ENCODE measurements at regions not wholly inside any gene's neighbourhood (a gene's known extent, or its start where the extent isn't known, plus 50 kb on each side); places are given as distances from the start of the nearest gene placed in this dataset.

DNA sequence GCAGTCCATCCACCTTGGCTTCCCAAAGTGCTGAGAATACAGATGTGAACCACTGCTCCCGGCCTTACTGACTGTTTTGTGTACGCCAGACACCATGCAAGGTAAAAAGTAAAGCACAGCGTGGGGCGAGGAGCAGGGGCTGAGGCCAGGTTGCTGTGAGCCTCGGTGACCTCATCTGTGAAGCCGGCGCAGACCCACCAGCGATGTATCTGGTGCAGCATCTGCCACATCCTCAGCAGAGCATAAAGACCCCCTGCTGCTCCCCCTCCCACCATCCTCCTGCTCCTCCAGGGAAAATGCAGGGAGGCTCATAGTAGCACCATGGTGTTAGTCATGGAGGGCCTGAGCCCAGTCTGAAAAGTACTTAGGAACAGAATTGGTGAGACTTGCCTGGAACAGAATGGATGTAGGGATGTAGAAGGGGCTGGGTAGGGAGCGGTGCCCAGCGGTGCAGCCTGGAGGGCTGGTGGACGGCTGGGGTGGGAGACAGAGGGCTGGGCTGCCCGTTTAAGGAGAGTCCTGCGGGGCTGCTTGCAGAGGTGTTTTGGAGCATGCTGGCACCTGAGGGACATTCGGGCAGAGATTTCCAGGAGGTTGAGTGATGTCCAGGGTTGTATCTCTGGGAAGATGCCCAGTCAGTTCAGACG, 462.4 kb downstream of the BRD1 start:
- in situ Hi-C loops (cut with MboI; ENCODE audit: low sequenced_read_pairs) (no loop called here), dilution Hi-C loops (cut with HindIII; ENCODE audit: low sequenced_read_pairs, unreplicated experiment) (no loop called here), intact Hi-C loops (cut with micrococcal nuclease) (no loop called here)
- H3K27me3 ChIP-seq (ENCODE audit: control insufficient read depth, insufficient read depth, low read length) = no peaks in the 10 kb centered on the region
- no peak overlapping the region for H3K9ac ChIP-seq (ENCODE audit: low read depth, low read length)
- no peak overlapping the region for H2BK20ac ChIP-seq (ENCODE audit: low read depth, low read length)
- H3K14ac ChIP-seq (replicated peaks; ENCODE audit: low read depth, low read length) = no peak overlapping the region
- 51% methylated on average over 5 of the region's 15 CpGs; no CpG with 5 or more reads in 1 of the 2 experiments for WGBS, 2 experiments (ENCODE audit: extremely low coverage in 2 of 2, insufficient read length in 1 of 2)
- no TSS peak for BruUV-seq (replicated peaks)
- no peak overlapping the region for H3K4me3 ChIP-seq (ENCODE audit: insufficient read depth, low read depth, low read length)
- H3K27ac ChIP-seq (ENCODE audit: insufficient read depth, low read length) = no peak overlapping the region
- TF ChIP-seq, protein P1, sequence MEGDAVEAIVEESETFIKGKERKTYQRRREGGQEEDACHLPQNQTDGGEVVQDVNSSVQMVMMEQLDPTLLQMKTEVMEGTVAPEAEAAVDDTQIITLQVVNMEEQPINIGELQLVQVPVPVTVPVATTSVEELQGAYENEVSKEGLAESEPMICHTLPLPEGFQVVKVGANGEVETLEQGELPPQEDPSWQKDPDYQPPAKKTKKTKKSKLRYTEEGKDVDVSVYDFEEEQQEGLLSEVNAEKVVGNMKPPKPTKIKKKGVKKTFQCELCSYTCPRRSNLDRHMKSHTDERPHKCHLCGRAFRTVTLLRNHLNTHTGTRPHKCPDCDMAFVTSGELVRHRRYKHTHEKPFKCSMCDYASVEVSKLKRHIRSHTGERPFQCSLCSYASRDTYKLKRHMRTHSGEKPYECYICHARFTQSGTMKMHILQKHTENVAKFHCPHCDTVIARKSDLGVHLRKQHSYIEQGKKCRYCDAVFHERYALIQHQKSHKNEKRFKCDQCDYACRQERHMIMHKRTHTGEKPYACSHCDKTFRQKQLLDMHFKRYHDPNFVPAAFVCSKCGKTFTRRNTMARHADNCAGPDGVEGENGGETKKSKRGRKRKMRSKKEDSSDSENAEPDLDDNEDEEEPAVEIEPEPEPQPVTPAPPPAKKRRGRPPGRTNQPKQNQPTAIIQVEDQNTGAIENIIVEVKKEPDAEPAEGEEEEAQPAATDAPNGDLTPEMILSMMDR (conservative IDR thresholded peaks at IDR 0.05; ENCODE audit: low read depth, low read length) = no peak
- TF ChIP-seq, protein P2, sequence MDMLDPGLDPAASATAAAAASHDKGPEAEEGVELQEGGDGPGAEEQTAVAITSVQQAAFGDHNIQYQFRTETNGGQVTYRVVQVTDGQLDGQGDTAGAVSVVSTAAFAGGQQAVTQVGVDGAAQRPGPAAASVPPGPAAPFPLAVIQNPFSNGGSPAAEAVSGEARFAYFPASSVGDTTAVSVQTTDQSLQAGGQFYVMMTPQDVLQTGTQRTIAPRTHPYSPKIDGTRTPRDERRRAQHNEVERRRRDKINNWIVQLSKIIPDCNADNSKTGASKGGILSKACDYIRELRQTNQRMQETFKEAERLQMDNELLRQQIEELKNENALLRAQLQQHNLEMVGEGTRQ (IDR thresholded peaks at IDR 0.05; ENCODE audit: low read depth, low read length) = no peak
- TF ChIP-seq RAD21 (IDR thresholded peaks at IDR 0.05; ENCODE audit: low read length) (no peak), POLR2A (IDR thresholded peaks at IDR 0.05; ENCODE audit: low read depth, low read length) (no peak), MAFK (IDR thresholded peaks at IDR 0.05; ENCODE audit: low read depth, low read length) (no peak), SMC3 (IDR thresholded peaks at IDR 0.05; ENCODE audit: low read depth, low read length) (no peak), RCOR1 (IDR thresholded peaks at IDR 0.05; ENCODE audit: insufficient replicate concordance, low read length) (no peak), BHLHE40 (IDR thresholded peaks at IDR 0.05; ENCODE audit: low read depth, low read length) (no peak), RFX5 (IDR thresholded peaks at IDR 0.05; ENCODE audit: low read depth, low read length) (no peak), MAZ (IDR thresholded peaks at IDR 0.05; ENCODE audit: borderline replicate concordance, low read depth, low read length) (no peak), MXI1 (IDR thresholded peaks at IDR 0.05; ENCODE audit: borderline replicate concordance, low read depth, low read length) (no peak), NFE2L2 (IDR thresholded peaks at IDR 0.05; ENCODE audit: low read depth, low read length) (no peak), CEBPB (IDR thresholded peaks at IDR 0.05; ENCODE audit: low read depth, low read length) (no peak), FOS (IDR thresholded peaks at IDR 0.05; ENCODE audit: low read depth, low read length) (no peak), CHD1 (IDR thresholded peaks at IDR 0.05; ENCODE audit: low read depth, low read length) (no peak)
- TF ChIP-seq, protein P3, sequence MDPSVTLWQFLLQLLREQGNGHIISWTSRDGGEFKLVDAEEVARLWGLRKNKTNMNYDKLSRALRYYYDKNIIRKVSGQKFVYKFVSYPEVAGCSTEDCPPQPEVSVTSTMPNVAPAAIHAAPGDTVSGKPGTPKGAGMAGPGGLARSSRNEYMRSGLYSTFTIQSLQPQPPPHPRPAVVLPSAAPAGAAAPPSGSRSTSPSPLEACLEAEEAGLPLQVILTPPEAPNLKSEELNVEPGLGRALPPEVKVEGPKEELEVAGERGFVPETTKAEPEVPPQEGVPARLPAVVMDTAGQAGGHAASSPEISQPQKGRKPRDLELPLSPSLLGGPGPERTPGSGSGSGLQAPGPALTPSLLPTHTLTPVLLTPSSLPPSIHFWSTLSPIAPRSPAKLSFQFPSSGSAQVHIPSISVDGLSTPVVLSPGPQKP (IDR thresholded peaks at IDR 0.05; ENCODE audit: borderline replicate concordance, low read depth, low read length) = no peak
- H4K5ac ChIP-seq (ENCODE audit: low read depth, low read length) = no peak overlapping the region
- no peak overlapping the region for H3K56ac ChIP-seq (ENCODE audit: extremely low read depth, insufficient read depth, low read length)
- H2AK5ac ChIP-seq (ENCODE audit: low read depth, low read length) = no peak overlapping the region
- ChIA-PET CTCF (no interaction called here), POLR2A (ENCODE audit: unreplicated experiment) (no interaction called here)
- H3K4me1 ChIP-seq (ENCODE audit: control insufficient read depth, insufficient read depth, low read length) = no peaks in the 10 kb centered on the region
- H3K18ac ChIP-seq (ENCODE audit: low read depth, low read length) = no peak overlapping the region
- no peaks in the 10 kb centered on the region for H3K79me1 ChIP-seq (ENCODE audit: low read depth in 1 of 2, low read length in 2 of 2)
- H3K23ac ChIP-seq (ENCODE audit: low read depth, low read length) = no peak overlapping the region
- H3K36me3 ChIP-seq (ENCODE audit: control insufficient read depth, insufficient read depth, low read length) = no peaks in the 10 kb centered on the region
- H3K9me3 ChIP-seq (ENCODE audit: control insufficient read depth, insufficient read depth, low read length) = peaks cover 56% of the 10 kb centered on the region
- no peak for DNase-seq
- no peak overlapping the region for H3K4ac ChIP-seq (ENCODE audit: low read depth, low read length)
- H3K4me2 ChIP-seq (ENCODE audit: low read depth, low read length) = no peak overlapping the region
- no peak overlapping the region for H2AFZ ChIP-seq (replicated peaks; ENCODE audit: low read length, poor library complexity)
- H4K91ac ChIP-seq (ENCODE audit: insufficient read depth, low read depth, low read length) = no peak overlapping the region
- H2BK5ac ChIP-seq (ENCODE audit: low read depth, low read length, poor library complexity, severe bottlenecking) = no peak overlapping the region
- no peak for ATAC-seq (ENCODE audit: low read depth)
- no peaks in the 10 kb centered on the region for H3K9me1 ChIP-seq (ENCODE audit: insufficient read depth, low read length)
- H4K20me1 ChIP-seq (ENCODE audit: insufficient read depth, low read length) = no peaks in the 10 kb centered on the region
- H4K8ac ChIP-seq (ENCODE audit: low read depth in 2 of 2, low read length in 2 of 2) = no peak overlapping the region
- no peak overlapping the region for H2AK9ac ChIP-seq (replicated peaks; ENCODE audit: low read depth, low read length, poor library complexity)
- H2BK15ac ChIP-seq (ENCODE audit: low read depth, low read length) = no peak overlapping the region
- no peak overlapping the region for H2BK120ac ChIP-seq (ENCODE audit: low read depth, low read length)

Measured in IMR-90 (cell line).